Effector memory CD4-positive, alpha-beta T cell (primary cell): ENCODE measurements at regions not wholly inside any gene's neighbourhood (a gene's known extent, or its start where the extent isn't known, plus 50 kb on each side); places are given as distances from the start of the nearest gene placed in this dataset.

Experiments
- DNase-seq, 3 donors: peaks; one replicate each; pipeline ENCODE4 v3.0.0-alpha.2; 2020
- H3K27ac ChIP-seq: 2 replicates; pipeline ENCODE4 v1.7.0; 2013; ENCODE audit warnings: mild to moderate bottlenecking, low read length, moderate library complexity; ENCODE audit not compliant: insufficient read depth, poor library complexity, severe bottlenecking
- H3K27me3 ChIP-seq: replicated peaks from 2 replicates; pipeline ENCODE4 v1.7.0; 2013; ENCODE audit warnings: mild to moderate bottlenecking, low read length; ENCODE audit not compliant: insufficient read depth, control insufficient read depth, poor library complexity, severe bottlenecking
- H3K36me3 ChIP-seq: 2 replicates; pipeline ENCODE4 v1.7.0; 2013; ENCODE audit warnings: mild to moderate bottlenecking, low read length, moderate library complexity; ENCODE audit not compliant: control insufficient read depth, insufficient read depth
- H3K4me1 ChIP-seq: 2 replicates; pipeline ENCODE4 v1.7.0; 2013; ENCODE audit warnings: low read length, mild to moderate bottlenecking; ENCODE audit not compliant: control insufficient read depth, insufficient read depth, poor library complexity, severe bottlenecking
- H3K4me3 ChIP-seq: 2 replicates; pipeline ENCODE4 v1.7.0; 2013; ENCODE audit warnings: low read length, low read depth, mild to moderate bottlenecking; ENCODE audit not compliant: insufficient read depth, poor library complexity, severe bottlenecking
- H3K9me3 ChIP-seq: 2 replicates; pipeline ENCODE4 v1.7.0; 2013; ENCODE audit warnings: mild to moderate bottlenecking, low read length, moderate library complexity; ENCODE audit not compliant: control insufficient read depth

- Histone ChIP-seq H3K9me3 (no peaks in the 10 kb centered on the region), H3K4me3 (no peak overlapping the region), H3K27ac (no peak overlapping the region), H3K4me1 (no peaks in the 10 kb centered on the region), H3K36me3 (no peaks in the 10 kb centered on the region), H3K27me3 (no peaks in the 10 kb centered on the region)
- no peak for DNase-seq
Measured at GRCh38 chr1:98276514-98276913, 355.7 kb upstream of the DPYD start.

GRCh38 chr1:98268316-98268715, 347.5 kb upstream of the DPYD start:
- no peak for DNase-seq
- Histone ChIP-seq H3K27ac (no peak overlapping the region), H3K27me3 (no peaks in the 10 kb centered on the region), H3K36me3 (no peaks in the 10 kb centered on the region), H3K4me1 (no peaks in the 10 kb centered on the region), H3K4me3 (no peak overlapping the region), H3K9me3 (no peaks in the 10 kb centered on the region)

GRCh38 chr1:98267423-98267822, 346.6 kb upstream of the DPYD start:
- Histone ChIP-seq H3K27ac (no peak overlapping the region), H3K9me3 (no peaks in the 10 kb centered on the region), H3K27me3 (no peaks in the 10 kb centered on the region), H3K36me3 (no peaks in the 10 kb centered on the region), H3K4me1 (no peaks in the 10 kb centered on the region), H3K4me3 (no peak overlapping the region)
- no peak for DNase-seq

GRCh38 chr1:98264727-98265126, 343.9 kb upstream of the DPYD start:
- Histone ChIP-seq H3K27me3 (no peaks in the 10 kb centered on the region), H3K4me3 (no peak overlapping the region), H3K36me3 (no peaks in the 10 kb centered on the region), H3K4me1 (no peaks in the 10 kb centered on the region), H3K27ac (no peak overlapping the region), H3K9me3 (no peaks in the 10 kb centered on the region)
- DNase-seq, result no peak

- DNase-seq, result no peak
- Histone ChIP-seq H3K36me3 (no peaks in the 10 kb centered on the region), H3K27ac (no peak overlapping the region), H3K4me3 (no peak overlapping the region), H3K9me3 (no peaks in the 10 kb centered on the region), H3K27me3 (no peaks in the 10 kb centered on the region), H3K4me1 (no peaks in the 10 kb centered on the region)
Measured at GRCh38 chr1:98260839-98261238, 340.0 kb upstream of the DPYD start.

GRCh38 chr1:98260412-98260811, 339.6 kb upstream of the DPYD start:
- no peaks in the 10 kb centered on the region for H3K27me3 ChIP-seq
- H3K27ac ChIP-seq, result no peak overlapping the region
- no peaks in the 10 kb centered on the region for H3K36me3 ChIP-seq
- no peaks in the 10 kb centered on the region for H3K9me3 ChIP-seq
- no peak overlapping the region for H3K4me3 ChIP-seq
- no peak for DNase-seq
- H3K4me1 ChIP-seq, result no peaks in the 10 kb centered on the region

GRCh38 chr1:98256700-98257099, 335.9 kb upstream of the DPYD start:
- Histone ChIP-seq H3K4me1 (no peaks in the 10 kb centered on the region), H3K36me3 (no peaks in the 10 kb centered on the region), H3K27me3 (no peaks in the 10 kb centered on the region), H3K4me3 (no peak overlapping the region), H3K27ac (no peak overlapping the region), H3K9me3 (no peaks in the 10 kb centered on the region)
- DNase-seq, result no peak

- no peaks in the 10 kb centered on the region for H3K9me3 ChIP-seq
- no peaks in the 10 kb centered on the region for H3K36me3 ChIP-seq
- no peak overlapping the region for H3K27ac ChIP-seq
- H3K4me3 ChIP-seq, result no peak overlapping the region
- DNase-seq, result no peak
- no peaks in the 10 kb centered on the region for H3K27me3 ChIP-seq
- no peaks in the 10 kb centered on the region for H3K4me1 ChIP-seq
Measured at GRCh38 chr1:98253145-98253544, 332.3 kb upstream of the DPYD start.

- no peaks in the 10 kb centered on the region for H3K27me3 ChIP-seq
- no peaks in the 10 kb centered on the region for H3K36me3 ChIP-seq
- no peak overlapping the region for H3K27ac ChIP-seq
- no peaks in the 10 kb centered on the region for H3K9me3 ChIP-seq
- DNase-seq, result no peak
- no peaks in the 10 kb centered on the region for H3K4me1 ChIP-seq
- no peak overlapping the region for H3K4me3 ChIP-seq
Measured at GRCh38 chr1:98251497-98251896, 330.7 kb upstream of the DPYD start.

- Histone ChIP-seq H3K36me3 (no peaks in the 10 kb centered on the region), H3K27me3 (no peaks in the 10 kb centered on the region), H3K4me3 (no peak overlapping the region), H3K27ac (no peak overlapping the region), H3K4me1 (no peaks in the 10 kb centered on the region), H3K9me3 (no peaks in the 10 kb centered on the region)
- DNase-seq, result no peak
Measured at GRCh38 chr1:98232678-98233077, 311.8 kb upstream of the DPYD start.

GRCh38 chr1:98222706-98223105, 301.9 kb upstream of the DPYD start:
- Histone ChIP-seq H3K9me3 (no peaks in the 10 kb centered on the region), H3K27me3 (no peaks in the 10 kb centered on the region), H3K36me3 (no peaks in the 10 kb centered on the region), H3K27ac (no peak overlapping the region), H3K4me3 (no peak overlapping the region), H3K4me1 (no peaks in the 10 kb centered on the region)
- DNase-seq, result no peak
